Activated CD4-positive, alpha-beta T cell treated with anti-CD3 and anti-CD28 coated beads, Interleukin-2, amount 10 ng/mL, durations not matched to agents 24 days and 14 days (primary cell): ENCODE measurements at regions not wholly inside any gene's neighbourhood (a gene's known extent, or its start where the extent isn't known, plus 50 kb on each side); places are given as distances from the start of the nearest gene placed in this dataset.

ENCODE experiments used
- DNase-seq: peaks from one replicate; pipeline ENCODE4 v3.0.0; 2022
- H3K27ac Mint-ChIP-seq: one replicate; pipeline ENCODE4 v1.8.0; 2022; ENCODE audit warnings: mild to moderate bottlenecking, mixed read lengths
- H3K27me3 Mint-ChIP-seq: one replicate; pipeline ENCODE4 v1.8.0; 2022; ENCODE audit warnings: mixed read lengths
- H3K36me3 Mint-ChIP-seq: one replicate; pipeline ENCODE4 v1.8.0; 2022; ENCODE audit warnings: low read depth, mild to moderate bottlenecking, mixed read lengths
- H3K4me1 Mint-ChIP-seq: one replicate; pipeline ENCODE4 v1.8.0; 2021; ENCODE audit warnings: mixed read lengths
- H3K4me3 Mint-ChIP-seq: one replicate; pipeline ENCODE4 v1.8.0; 2022; ENCODE audit warnings: mild to moderate bottlenecking, moderate library complexity, mixed read lengths
- H3K9me3 Mint-ChIP-seq: one replicate; pipeline ENCODE4 v1.8.0; 2021; ENCODE audit warnings: mixed read lengths
- intact Hi-C: fragments of 100-400 bp; cut with micrococcal nuclease; formaldehyde crosslinking; loops from one replicate; pipeline ENCODE4 v1.15.1; 2023

GRCh38 chr4:84401701-84402306 lies 97.3 kb downstream of the NKX6-1 start:
- H3K27ac Mint-ChIP-seq, result no peak overlapping the region
- intact Hi-C loops, result no loop called here
- no peak overlapping the region for H3K4me3 Mint-ChIP-seq
- H3K36me3 Mint-ChIP-seq, result no peaks in the 10 kb centered on the region
- H3K27me3 Mint-ChIP-seq, result no peaks in the 10 kb centered on the region
- no peaks in the 10 kb centered on the region for H3K9me3 Mint-ChIP-seq
- DNase-seq, result no peak
- H3K4me1 Mint-ChIP-seq, result no peaks in the 10 kb centered on the region

- DNase-seq, result no peak
- Mint-ChIP-seq H3K27me3 (no peaks in the 10 kb centered on the region), H3K9me3 (no peaks in the 10 kb centered on the region), H3K36me3 (no peaks in the 10 kb centered on the region), H3K4me3 (no peak overlapping the region), H3K27ac (no peak overlapping the region), H3K4me1 (no peaks in the 10 kb centered on the region)
- intact Hi-C loops, result no loop called here
Measured at GRCh38 chr4:84394386-84394785, 104.7 kb downstream of the NKX6-1 start.

GRCh38 chr4:84392951-84393590 lies 106.0 kb downstream of the NKX6-1 start:
- Mint-ChIP-seq H3K36me3 (no peaks in the 10 kb centered on the region), H3K4me1 (no peaks in the 10 kb centered on the region), H3K4me3 (no peak overlapping the region), H3K27ac (no peak overlapping the region), H3K27me3 (no peaks in the 10 kb centered on the region), H3K9me3 (no peaks in the 10 kb centered on the region)
- no peak for DNase-seq
- intact Hi-C loops, result no loop called here

DNA sequence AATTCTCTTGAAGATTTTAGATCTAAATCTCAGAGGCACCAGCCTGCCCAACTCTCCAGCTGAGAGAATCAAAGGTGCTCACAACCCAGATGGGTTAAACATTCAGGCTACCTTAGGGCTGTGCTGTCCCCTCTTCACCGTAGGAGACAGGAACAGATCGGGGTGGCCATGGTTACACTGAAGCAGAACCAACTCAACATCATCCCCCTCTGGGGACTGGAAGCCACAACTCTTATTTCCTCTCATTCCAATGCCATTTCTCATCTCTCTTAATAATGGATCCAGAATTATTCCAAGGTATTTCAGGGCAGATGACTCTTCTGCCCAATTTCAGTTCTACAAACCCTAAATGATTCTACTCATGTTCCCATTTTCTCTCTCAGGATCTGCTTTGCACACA lies 109.7 kb downstream of the NKX6-1 start:
- Mint-ChIP-seq H3K27me3 (no peaks in the 10 kb centered on the region), H3K4me3 (no peak overlapping the region), H3K9me3 (no peaks in the 10 kb centered on the region), H3K27ac (no peak overlapping the region), H3K36me3 (no peaks in the 10 kb centered on the region), H3K4me1 (no peaks in the 10 kb centered on the region)
- intact Hi-C loops, result no loop called here
- no peak for DNase-seq

DNA sequence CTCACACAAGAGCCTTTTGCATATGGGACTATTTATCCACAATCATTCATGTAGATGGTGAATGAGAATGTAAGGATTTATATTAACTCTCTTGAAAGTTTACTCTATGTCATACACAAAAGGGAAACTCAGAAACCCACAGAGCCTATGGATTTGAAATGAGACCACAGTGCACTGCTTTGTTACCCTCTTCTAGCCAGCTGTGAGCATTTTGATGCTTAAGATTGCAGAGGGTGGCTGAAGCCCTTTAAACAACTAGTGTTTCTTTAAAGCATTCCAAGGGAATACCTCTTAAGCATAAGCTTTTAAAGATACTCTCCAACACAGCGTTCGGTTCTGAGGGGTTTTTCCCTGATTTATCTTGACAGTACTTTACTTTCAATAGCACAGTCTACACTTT lies 113.9 kb downstream of the NKX6-1 start:
- no peaks in the 10 kb centered on the region for H3K9me3 Mint-ChIP-seq
- no peak overlapping the region for H3K4me3 Mint-ChIP-seq
- DNase-seq, result no peak
- intact Hi-C loops, result no loop called here
- peaks cover 1% of the 10 kb centered on the region for H3K27me3 Mint-ChIP-seq
- no peaks in the 10 kb centered on the region for H3K4me1 Mint-ChIP-seq
- no peaks in the 10 kb centered on the region for H3K36me3 Mint-ChIP-seq
- H3K27ac Mint-ChIP-seq, result no peak overlapping the region

- no peaks in the 10 kb centered on the region for H3K9me3 Mint-ChIP-seq
- intact Hi-C loops, result no loop called here
- no peak for DNase-seq
- no peak overlapping the region for H3K4me3 Mint-ChIP-seq
- peaks cover 3% of the 10 kb centered on the region for H3K27me3 Mint-ChIP-seq
- H3K4me1 Mint-ChIP-seq, result no peaks in the 10 kb centered on the region
- H3K27ac Mint-ChIP-seq, result no peak overlapping the region
- H3K36me3 Mint-ChIP-seq, result no peaks in the 10 kb centered on the region
Measured at GRCh38 chr4:84384801-84385200, 114.3 kb downstream of the NKX6-1 start.

GRCh38 chr4:84381759-84382158 lies 117.3 kb downstream of the NKX6-1 start:
- intact Hi-C loops, result no loop called here
- H3K27me3 Mint-ChIP-seq, result peaks cover 10% of the 10 kb centered on the region

DNA sequence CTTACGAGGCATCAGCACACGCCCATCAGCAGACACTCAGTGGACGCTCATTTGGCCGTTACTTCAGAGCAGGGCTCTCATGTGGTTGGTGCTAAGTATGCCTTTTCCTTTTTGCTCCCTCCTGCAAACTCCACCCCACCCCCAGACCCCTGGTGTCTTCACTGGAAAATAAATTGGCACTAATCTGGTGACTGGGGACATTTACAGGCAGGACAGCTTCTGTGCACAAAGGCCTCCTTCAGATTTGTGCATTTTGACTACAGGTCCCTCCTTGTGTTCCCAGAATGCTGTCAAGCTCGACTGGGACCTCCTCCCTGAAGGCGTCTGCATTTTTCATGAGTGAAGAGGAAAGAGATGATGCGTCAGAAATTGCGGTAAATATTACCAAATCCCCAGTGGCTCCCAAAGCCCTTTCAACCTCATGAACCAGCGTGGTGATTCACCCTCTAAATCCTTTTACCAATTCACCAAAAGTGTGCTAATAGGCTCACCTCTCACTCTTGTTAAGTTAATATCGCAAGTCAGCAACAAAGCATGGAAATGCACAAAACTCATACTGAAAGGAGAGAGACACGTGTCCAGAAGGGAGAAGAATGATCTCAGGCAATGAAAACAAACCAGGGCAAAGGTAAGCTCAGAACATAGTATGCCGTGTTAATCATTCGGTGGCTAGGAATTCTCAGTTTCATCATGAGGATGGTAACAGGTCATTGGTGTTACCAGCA lies 119.0 kb downstream of the NKX6-1 start:
- H3K9me3 Mint-ChIP-seq, result no peaks in the 10 kb centered on the region
- intact Hi-C loops, result no loop called here
- H3K27ac Mint-ChIP-seq, result no peak overlapping the region

More at GRCh38 chr4:84381759-84382158, 117.3 kb downstream of the NKX6-1 start:
- H3K4me1 Mint-ChIP-seq, result no peaks in the 10 kb centered on the region
- H3K9me3 Mint-ChIP-seq, result no peaks in the 10 kb centered on the region
- no peak overlapping the region for H3K4me3 Mint-ChIP-seq
- DNase-seq, result no peak
- H3K27ac Mint-ChIP-seq, result no peak overlapping the region
- no peaks in the 10 kb centered on the region for H3K36me3 Mint-ChIP-seq

DNA sequence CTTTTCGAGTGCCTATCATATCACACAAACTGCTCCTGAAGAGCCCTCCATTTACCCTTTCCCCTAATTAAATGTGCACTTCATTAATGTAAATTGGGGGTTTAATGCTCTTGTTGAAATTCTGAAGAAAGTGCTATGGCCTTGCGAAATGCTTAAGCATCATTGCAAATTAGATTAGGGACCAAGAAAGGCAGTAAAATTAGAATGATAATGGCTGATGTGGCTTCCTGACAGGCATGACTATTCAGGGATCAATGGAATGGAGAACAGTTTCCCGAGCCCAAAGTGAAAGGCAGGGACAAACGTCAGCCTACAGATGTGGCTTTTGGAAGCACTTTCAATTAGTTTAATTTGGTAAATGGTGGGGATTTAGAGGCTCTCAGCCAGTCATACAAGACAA lies 120.1 kb downstream of the NKX6-1 start:
- no peak overlapping the region for H3K27ac Mint-ChIP-seq
- no peaks in the 10 kb centered on the region for H3K36me3 Mint-ChIP-seq
- peaks cover 10% of the 10 kb centered on the region for H3K27me3 Mint-ChIP-seq
- H3K9me3 Mint-ChIP-seq, result no peaks in the 10 kb centered on the region
- no peaks in the 10 kb centered on the region for H3K4me1 Mint-ChIP-seq
- DNase-seq, result no peak
- no peak overlapping the region for H3K4me3 Mint-ChIP-seq
- intact Hi-C loops, result no loop called here

More for the DNA sequence above, 119.0 kb downstream of the NKX6-1 start:
- no peaks in the 10 kb centered on the region for H3K36me3 Mint-ChIP-seq
- H3K27me3 Mint-ChIP-seq, result peaks cover 10% of the 10 kb centered on the region
- H3K4me3 Mint-ChIP-seq, result no peak overlapping the region
- no peak for DNase-seq
- H3K4me1 Mint-ChIP-seq, result no peaks in the 10 kb centered on the region

GRCh38 chr4:84378356-84378755 lies 120.7 kb downstream of the NKX6-1 start:
- H3K4me3 Mint-ChIP-seq, result no peak overlapping the region
- intact Hi-C loops, result no loop called here
- no peak for DNase-seq
- no peak overlapping the region for H3K27ac Mint-ChIP-seq
- no peaks in the 10 kb centered on the region for H3K9me3 Mint-ChIP-seq
- H3K27me3 Mint-ChIP-seq, result peaks cover 10% of the 10 kb centered on the region
- H3K36me3 Mint-ChIP-seq, result no peaks in the 10 kb centered on the region
- no peaks in the 10 kb centered on the region for H3K4me1 Mint-ChIP-seq

GRCh38 chr4:84366907-84367306 lies 132.2 kb downstream of the NKX6-1 start:
- Mint-ChIP-seq H3K36me3 (no peaks in the 10 kb centered on the region), H3K27me3 (no peaks in the 10 kb centered on the region), H3K4me1 (no peaks in the 10 kb centered on the region), H3K27ac (no peak overlapping the region), H3K4me3 (no peak overlapping the region), H3K9me3 (no peaks in the 10 kb centered on the region)
- intact Hi-C loops, result no loop called here
- no peak for DNase-seq

DNA sequence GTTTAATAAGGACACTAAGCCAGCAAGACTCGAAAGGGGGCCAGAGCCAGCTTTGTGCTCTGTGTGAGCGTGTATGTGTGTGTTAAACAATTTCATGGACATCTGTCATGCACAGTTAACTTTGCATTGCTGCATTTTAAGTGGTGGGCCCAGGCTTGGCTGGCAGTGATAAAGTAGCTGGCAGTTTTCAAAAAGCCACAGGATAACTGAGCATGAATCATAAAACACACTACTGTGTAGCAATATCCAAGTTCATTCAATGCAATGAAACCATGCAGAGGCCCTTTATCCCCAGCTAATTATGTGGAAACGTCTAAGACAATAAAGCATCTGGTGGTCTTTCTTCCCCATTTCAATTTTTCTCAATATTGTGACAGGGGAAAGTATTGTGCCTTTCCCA lies 132.9 kb downstream of the NKX6-1 start:
- intact Hi-C loops, result no loop called here
- Mint-ChIP-seq H3K4me1 (no peaks in the 10 kb centered on the region), H3K27ac (no peak overlapping the region), H3K36me3 (no peaks in the 10 kb centered on the region), H3K4me3 (no peak overlapping the region), H3K9me3 (no peaks in the 10 kb centered on the region), H3K27me3 (no peaks in the 10 kb centered on the region)
- DNase-seq, result no peak

DNA sequence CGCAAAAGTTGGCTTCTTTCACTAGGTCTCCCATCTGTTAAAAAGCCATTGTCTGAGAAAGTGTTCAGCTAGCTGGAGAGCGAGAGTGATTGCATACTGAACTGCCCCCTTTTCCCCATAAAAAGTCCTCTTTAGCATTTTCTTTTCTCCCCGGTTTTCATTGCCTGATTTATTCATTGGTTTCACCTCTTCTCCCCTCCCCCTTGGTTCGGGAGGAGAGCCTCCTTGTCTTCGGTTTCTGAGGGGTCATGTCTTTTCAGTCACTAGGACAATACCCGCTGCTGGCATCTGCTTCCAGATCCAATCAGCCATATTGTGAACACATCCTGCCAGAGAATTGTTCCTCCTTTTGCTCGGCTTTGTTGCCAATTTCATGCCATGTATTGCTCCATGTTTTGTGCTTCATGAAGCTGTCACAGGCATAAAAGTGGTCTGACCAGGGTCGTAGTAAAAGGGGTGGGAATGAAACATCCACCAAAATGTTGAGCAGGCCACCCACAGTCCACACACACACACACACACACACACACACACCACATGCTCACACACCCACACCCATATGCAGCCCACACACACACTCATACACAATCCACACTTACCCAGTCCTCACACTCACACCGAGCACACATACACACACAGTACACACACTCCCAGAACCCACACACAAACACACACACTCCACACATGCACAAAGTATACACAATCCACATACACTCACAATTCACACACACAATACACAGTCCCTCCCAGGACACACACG lies 136.0 kb downstream of the NKX6-1 start:
- no peaks in the 10 kb centered on the region for H3K4me1 Mint-ChIP-seq
- intact Hi-C loops, result no loop called here
- H3K9me3 Mint-ChIP-seq, result no peaks in the 10 kb centered on the region
- no peaks in the 10 kb centered on the region for H3K27me3 Mint-ChIP-seq
- no peaks in the 10 kb centered on the region for H3K36me3 Mint-ChIP-seq
- no peak overlapping the region for H3K4me3 Mint-ChIP-seq
- H3K27ac Mint-ChIP-seq, result no peak overlapping the region
- DNase-seq, result no peak

DNA sequence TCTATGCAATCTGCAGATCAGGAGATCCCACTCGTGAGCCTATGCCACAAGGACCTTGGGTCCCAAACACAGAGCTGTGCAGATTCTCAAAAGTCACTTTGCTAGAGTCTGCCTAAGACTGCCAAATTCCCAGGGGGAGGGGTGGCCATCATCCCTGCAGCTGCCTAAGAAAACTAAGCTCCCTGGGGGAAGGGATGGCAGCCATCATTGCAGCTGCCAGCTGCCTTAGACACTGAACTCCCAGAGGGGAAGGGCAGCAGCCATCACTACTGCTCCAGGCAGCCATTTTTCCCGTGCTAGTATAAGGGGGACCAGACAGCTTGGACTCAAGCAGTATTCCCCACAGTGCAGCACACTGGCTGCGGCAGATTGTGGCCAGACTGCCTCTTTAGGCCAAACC lies 156.9 kb downstream of the NKX6-1 start:
- Mint-ChIP-seq H3K27me3 (no peaks in the 10 kb centered on the region), H3K9me3 (peaks cover 11% of the 10 kb centered on the region), H3K4me3 (no peak overlapping the region)

More for the DNA sequence above, 156.9 kb downstream of the NKX6-1 start:
- no peaks in the 10 kb centered on the region for H3K36me3 Mint-ChIP-seq
- H3K27ac Mint-ChIP-seq, result no peak overlapping the region
- intact Hi-C loops, result no loop called here
- H3K4me1 Mint-ChIP-seq, result no peaks in the 10 kb centered on the region
- DNase-seq, result no peak
